ENCODE measurements at regions not wholly inside any gene's neighbourhood (a gene's known extent, or its start where the extent isn't known, plus 50 kb on each side); places are given as distances from the start of the nearest gene placed in this dataset.

GRCh38 chr2:22996911-22997310 is 388.1 kb upstream of the KLHL29 start:
- Histone ChIP-seq H3K4me1 (no peaks in the 10 kb centered on the region), H3K9me3 (no peaks in the 10 kb centered on the region), H3K27me3 (no peaks in the 10 kb centered on the region), H3K27ac (no peak overlapping the region), H3K4me3 (no peak overlapping the region), H3K36me3 (no peaks in the 10 kb centered on the region)
- ATAC-seq (no peak), DNase-seq (no peak)
- intact Hi-C loops (cut with DNase I), result no loop called here
- WGBS, 4 donors, result 65 to 82% (median 78%) methylated on average over 2 of the region's 2 CpGs
- TF ChIP-seq POLR2A (IDR thresholded peaks at IDR 0.05) (no peak), CTCF (IDR thresholded peaks at IDR 0.05) (no peak)

- Histone ChIP-seq H3K9me3 (no peaks in the 10 kb centered on the region), H3K4me1 (no peaks in the 10 kb centered on the region), H3K36me3 (no peaks in the 10 kb centered on the region), H3K27ac (no peak overlapping the region), H3K4me3 (no peak overlapping the region), H3K27me3 (no peaks in the 10 kb centered on the region)
- ATAC-seq (no peak), DNase-seq (no peak)
- WGBS, 4 donors, result 71 to 84% (median 75%) methylated on average over 3 of the region's 3 CpGs
- intact Hi-C loops (cut with DNase I), result no loop called here
- no peak for TF ChIP-seq POLR2A (IDR thresholded peaks at IDR 0.05)
- TF ChIP-seq CTCF (IDR thresholded peaks at IDR 0.05), result no peak
Observed at GRCh38 chr2:22998359-22998758, 386.6 kb upstream of the KLHL29 start.

GRCh38 chr2:22999951-23000350 is 385.0 kb upstream of the KLHL29 start:
- H3K4me3 ChIP-seq, result no peak overlapping the region
- no peak for ATAC-seq
- H3K9me3 ChIP-seq, result no peaks in the 10 kb centered on the region
- no peaks in the 10 kb centered on the region for H3K27me3 ChIP-seq
- no peak for DNase-seq
- no peak overlapping the region for H3K27ac ChIP-seq
- TF ChIP-seq CTCF (IDR thresholded peaks at IDR 0.05), result no peak
- no peak for TF ChIP-seq POLR2A (IDR thresholded peaks at IDR 0.05)
- intact Hi-C loops (cut with DNase I), result no loop called here
- 79 to 93% (median 81%) methylated on average over 4 of the region's 4 CpGs for WGBS, 4 donors
- H3K4me1 ChIP-seq, result no peaks in the 10 kb centered on the region
- no peaks in the 10 kb centered on the region for H3K36me3 ChIP-seq

GRCh38 chr2:23002234-23002633 is 382.7 kb upstream of the KLHL29 start:
- H3K27me3 ChIP-seq, result no peaks in the 10 kb centered on the region
- no peak for TF ChIP-seq POLR2A (IDR thresholded peaks at IDR 0.05)
- no peak for TF ChIP-seq CTCF (IDR thresholded peaks at IDR 0.05)
- H3K27ac ChIP-seq, result no peak overlapping the region
- intact Hi-C loops (cut with DNase I), result no loop called here
- no peaks in the 10 kb centered on the region for H3K4me1 ChIP-seq
- no peak for ATAC-seq
- no peak overlapping the region for H3K4me3 ChIP-seq
- no peak for DNase-seq
- no peaks in the 10 kb centered on the region for H3K9me3 ChIP-seq
- no peaks in the 10 kb centered on the region for H3K36me3 ChIP-seq
- 88 to 100% (median 94%) methylated on average over 1 of the region's 1 CpG for WGBS, 4 donors

All from heart left ventricle (tissue), 16 donors.